ENCODE measurements at regions not wholly inside any gene's neighbourhood (a gene's known extent, or its start where the extent isn't known, plus 50 kb on each side); places are given as distances from the start of the nearest gene placed in this dataset.

DNA sequence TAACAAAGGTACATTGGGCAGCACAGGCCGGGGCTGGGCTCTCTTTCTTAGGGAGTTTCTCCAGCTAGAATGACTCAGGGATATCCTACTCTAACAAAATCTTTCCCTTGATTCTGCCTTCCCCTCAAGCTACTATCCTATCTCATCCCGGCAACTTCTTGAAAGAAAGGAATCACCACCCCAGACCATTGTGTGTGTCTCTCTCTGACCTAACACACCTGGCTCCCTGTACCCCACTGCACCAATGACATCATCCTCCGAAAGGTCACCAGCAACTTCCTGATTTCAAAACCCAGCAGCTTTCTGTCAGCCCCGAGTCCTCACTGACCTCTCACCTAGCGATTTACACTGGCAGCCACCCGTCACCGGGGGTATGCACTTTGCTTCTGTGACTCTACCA is 72.1 kb upstream of the MAP4K4 start:
- Histone ChIP-seq H3K27ac (ENCODE audit: low read depth, low read length) (no peak overlapping the region), H3K4me1 (ENCODE audit: control insufficient read depth, insufficient read depth, low read length) (no peaks in the 10 kb centered on the region), H3K27me3 (ENCODE audit: control insufficient read depth, insufficient read depth, low read length) (no peaks in the 10 kb centered on the region), H3K36me3 (ENCODE audit: control insufficient read depth, insufficient read depth, low read length) (no peaks in the 10 kb centered on the region), H3K4me3 (ENCODE audit: low read depth, low read length) (no peak overlapping the region), H3K9me3 (ENCODE audit: control insufficient read depth, insufficient read depth, low read length) (no peaks in the 10 kb centered on the region)
- WGBS (ENCODE audit: insufficient coverage) = 85% methylated on average over 7 of the region's 7 CpGs
- no peak for DNase-seq (ENCODE audit: low read depth in 4 of 6, low spot score in 6 of 6)

DNA sequence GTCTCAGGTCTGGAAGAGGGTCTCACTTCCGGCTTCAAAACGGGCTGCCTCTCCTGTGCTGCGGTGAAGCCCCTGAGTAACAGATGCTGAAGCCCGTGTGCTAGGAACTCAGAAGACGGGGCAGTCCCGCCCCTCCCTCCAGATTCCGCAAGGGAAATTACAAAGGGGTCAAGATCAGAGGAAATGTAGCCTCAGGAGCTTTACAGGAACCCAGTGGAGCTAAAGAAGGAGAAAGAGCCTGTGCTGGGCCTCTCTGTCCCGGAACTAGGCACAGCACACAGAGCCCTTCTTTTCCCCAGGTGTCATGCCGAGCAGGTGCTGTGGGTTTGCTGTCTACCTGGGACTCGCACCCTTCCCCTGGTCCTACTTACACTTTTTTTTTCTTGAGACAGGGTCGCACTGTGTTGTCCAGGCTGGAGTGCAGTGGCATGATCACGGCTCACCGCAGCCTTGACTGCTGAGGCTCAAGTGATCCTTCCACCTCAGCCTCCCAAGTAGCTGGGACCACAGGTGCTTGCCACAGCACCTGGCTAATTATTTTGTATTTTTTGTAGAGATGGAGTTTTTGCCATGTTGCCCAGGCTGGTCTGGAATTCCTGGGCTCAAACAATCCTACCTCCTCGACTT is 72.7 kb upstream of the MAP4K4 start:
- Histone ChIP-seq H3K27ac (ENCODE audit: low read depth, low read length) (no peak overlapping the region), H3K9me3 (ENCODE audit: control insufficient read depth, insufficient read depth, low read length) (no peaks in the 10 kb centered on the region), H3K4me1 (ENCODE audit: control insufficient read depth, insufficient read depth, low read length) (no peaks in the 10 kb centered on the region), H3K4me3 (ENCODE audit: low read depth, low read length) (no peak overlapping the region), H3K27me3 (ENCODE audit: control insufficient read depth, insufficient read depth, low read length) (no peaks in the 10 kb centered on the region), H3K36me3 (ENCODE audit: control insufficient read depth, insufficient read depth, low read length) (no peaks in the 10 kb centered on the region)
- no peak for DNase-seq (ENCODE audit: low read depth in 4 of 6, low spot score in 6 of 6)
- 71% methylated on average over 13 of the region's 14 CpGs for WGBS (ENCODE audit: insufficient coverage)

DNA sequence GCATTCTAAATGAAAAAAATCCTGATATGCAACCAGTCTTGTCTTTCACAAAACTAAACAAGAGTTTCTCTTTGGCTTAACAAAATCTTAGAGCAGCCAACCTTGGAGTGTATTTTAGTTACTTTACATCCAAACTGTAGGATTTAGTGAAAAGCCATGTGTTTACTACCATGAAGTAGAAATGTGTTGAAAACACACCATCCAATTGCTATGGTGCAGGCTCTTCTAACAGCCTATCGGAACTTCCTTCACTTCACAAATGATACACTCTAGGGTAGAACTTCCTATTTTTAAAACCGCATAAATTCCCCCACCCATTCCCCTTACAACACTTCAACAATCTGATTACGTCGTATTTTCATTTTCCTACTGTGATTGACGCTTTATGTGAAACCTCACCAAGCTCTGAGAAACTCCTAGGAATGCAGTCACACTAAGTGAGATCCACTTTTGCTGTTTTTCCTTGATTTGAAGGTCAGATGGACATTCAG is 74.4 kb upstream of the MAP4K4 start:
- no peak overlapping the region for H3K4me3 ChIP-seq (ENCODE audit: low read depth, low read length)
- peak in 1 of 6 donors; percentile 47 for DNase-seq (ENCODE audit: low read depth in 4 of 6, low spot score in 6 of 6)
- no peaks in the 10 kb centered on the region for H3K36me3 ChIP-seq (ENCODE audit: control insufficient read depth, insufficient read depth, low read length)
- H3K4me1 ChIP-seq (ENCODE audit: control insufficient read depth, insufficient read depth, low read length) = no peaks in the 10 kb centered on the region
- WGBS (ENCODE audit: insufficient coverage) = 81% methylated on average over 5 of the region's 5 CpGs
- no peaks in the 10 kb centered on the region for H3K27me3 ChIP-seq (ENCODE audit: control insufficient read depth, insufficient read depth, low read length)
- no peak overlapping the region for H3K27ac ChIP-seq (ENCODE audit: low read depth, low read length)
- H3K9me3 ChIP-seq (ENCODE audit: control insufficient read depth, insufficient read depth, low read length) = no peaks in the 10 kb centered on the region

DNA sequence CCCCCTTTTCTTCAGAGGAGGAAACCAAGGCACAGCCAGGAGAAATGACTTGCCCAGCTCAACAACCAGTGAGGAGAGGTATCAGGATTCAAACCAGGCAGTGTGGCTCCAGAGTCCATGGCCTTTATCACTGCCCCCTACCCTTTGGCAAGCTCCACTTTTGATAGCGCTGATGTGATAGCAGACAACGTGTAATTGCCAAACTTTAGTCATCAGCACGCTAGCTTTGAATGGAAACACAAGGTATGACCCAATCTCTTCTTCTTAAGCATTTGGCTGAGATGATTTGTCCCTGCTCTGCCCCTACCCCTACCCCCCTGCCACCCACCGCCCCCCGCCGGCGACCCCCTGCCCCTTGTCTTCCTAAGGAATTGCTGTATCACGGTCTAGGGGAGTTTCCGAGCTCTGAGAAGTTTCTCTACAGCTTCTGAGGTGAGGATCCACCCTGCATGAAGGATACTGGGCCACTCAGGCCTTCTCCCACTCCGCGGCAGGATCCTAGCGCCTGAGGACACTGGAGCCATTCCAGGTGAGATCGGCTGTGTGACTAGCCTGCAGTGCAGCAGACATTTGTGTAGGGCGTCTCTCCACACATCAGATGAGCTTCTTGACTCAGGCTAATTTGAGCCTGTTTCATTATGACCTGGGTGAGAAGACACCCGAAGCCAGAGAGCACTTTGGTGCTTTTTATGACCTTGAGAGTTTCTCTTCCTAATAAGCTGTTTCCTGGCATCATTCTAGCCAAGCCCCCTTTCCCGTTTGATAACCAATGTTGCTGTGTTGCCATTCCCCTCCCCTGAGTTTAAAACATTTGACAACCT is 75.1 kb upstream of the MAP4K4 start:
- H3K27me3 ChIP-seq (ENCODE audit: control insufficient read depth, insufficient read depth, low read length) = no peaks in the 10 kb centered on the region
- no peaks in the 10 kb centered on the region for H3K36me3 ChIP-seq (ENCODE audit: control insufficient read depth, insufficient read depth, low read length)
- H3K4me1 ChIP-seq (ENCODE audit: control insufficient read depth, insufficient read depth, low read length) = peaks cover 5% of the 10 kb centered on the region
- no peak for DNase-seq (ENCODE audit: low read depth in 4 of 6, low spot score in 6 of 6)
- 76% methylated on average over 13 of the region's 16 CpGs for WGBS (ENCODE audit: insufficient coverage)
- no peaks in the 10 kb centered on the region for H3K9me3 ChIP-seq (ENCODE audit: control insufficient read depth, insufficient read depth, low read length)
- H3K27ac ChIP-seq (ENCODE audit: low read depth, low read length) = no peak overlapping the region
- H3K4me3 ChIP-seq (ENCODE audit: low read depth, low read length) = no peak overlapping the region

DNA sequence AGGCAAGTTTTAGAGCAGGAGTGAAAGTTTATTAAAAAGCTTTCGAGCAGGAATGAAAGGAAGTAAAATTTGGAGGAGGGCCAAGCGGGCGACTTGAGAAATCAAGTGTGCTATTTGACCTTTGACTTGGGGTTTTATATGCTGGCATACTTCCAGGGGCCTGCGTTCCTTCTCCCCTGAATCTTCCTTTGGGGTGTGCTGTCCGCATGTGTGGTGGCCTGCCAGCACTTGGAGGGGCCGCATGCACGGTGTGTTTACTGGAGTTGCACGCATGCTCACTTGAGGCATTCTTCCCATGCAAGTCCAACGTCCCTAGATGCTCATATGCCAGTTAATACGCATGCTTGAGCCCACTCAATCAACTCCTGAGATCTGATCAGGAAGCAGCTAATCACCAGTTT is 78.3 kb upstream of the MAP4K4 start:
- Histone ChIP-seq H3K4me3 (ENCODE audit: low read depth, low read length) (no peak overlapping the region), H3K9me3 (ENCODE audit: control insufficient read depth, insufficient read depth, low read length) (no peaks in the 10 kb centered on the region), H3K27ac (ENCODE audit: low read depth, low read length) (no peak overlapping the region), H3K27me3 (ENCODE audit: control insufficient read depth, insufficient read depth, low read length) (no peaks in the 10 kb centered on the region), H3K36me3 (ENCODE audit: control insufficient read depth, insufficient read depth, low read length) (no peaks in the 10 kb centered on the region), H3K4me1 (ENCODE audit: control insufficient read depth, insufficient read depth, low read length) (peaks cover 9% of the 10 kb centered on the region)
- WGBS (ENCODE audit: insufficient coverage) = 63% methylated on average over 10 of the region's 10 CpGs
- DNase-seq (ENCODE audit: low read depth in 4 of 6, low spot score in 6 of 6) = peak in 1 of 6 donors; percentile 34

DNA sequence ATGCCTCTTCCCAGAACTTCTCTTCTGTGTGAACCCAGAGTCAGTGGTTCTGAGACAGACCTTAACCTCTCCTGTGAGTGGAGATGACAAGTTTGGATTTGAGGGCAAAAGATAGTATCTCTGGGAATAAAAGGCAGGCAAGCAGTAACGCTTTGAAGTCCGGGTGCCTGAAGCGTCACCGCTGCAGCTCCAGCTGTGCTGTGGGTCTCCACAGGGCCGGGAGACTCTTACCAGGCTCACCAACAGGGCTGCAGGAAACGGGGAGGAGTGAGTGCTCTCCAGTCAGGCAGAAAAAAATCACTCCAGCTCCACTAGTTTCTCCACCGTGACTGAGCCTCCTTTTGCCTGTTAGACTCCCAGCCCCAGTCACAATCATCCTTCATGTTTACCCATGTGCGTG is 79.7 kb upstream of the MAP4K4 start:
- no peaks in the 10 kb centered on the region for H3K27me3 ChIP-seq (ENCODE audit: control insufficient read depth, insufficient read depth, low read length)
- DNase-seq (ENCODE audit: low read depth in 4 of 6, low spot score in 6 of 6) = no peak
- H3K4me3 ChIP-seq (ENCODE audit: low read depth, low read length) = no peak overlapping the region
- no peaks in the 10 kb centered on the region for H3K36me3 ChIP-seq (ENCODE audit: control insufficient read depth, insufficient read depth, low read length)
- H3K9me3 ChIP-seq (ENCODE audit: control insufficient read depth, insufficient read depth, low read length) = no peaks in the 10 kb centered on the region
- H3K27ac ChIP-seq (ENCODE audit: low read depth, low read length) = no peak overlapping the region
- 68% methylated on average over 6 of the region's 8 CpGs for WGBS (ENCODE audit: insufficient coverage)
- peaks cover 9% of the 10 kb centered on the region for H3K4me1 ChIP-seq (ENCODE audit: control insufficient read depth, insufficient read depth, low read length)

DNA sequence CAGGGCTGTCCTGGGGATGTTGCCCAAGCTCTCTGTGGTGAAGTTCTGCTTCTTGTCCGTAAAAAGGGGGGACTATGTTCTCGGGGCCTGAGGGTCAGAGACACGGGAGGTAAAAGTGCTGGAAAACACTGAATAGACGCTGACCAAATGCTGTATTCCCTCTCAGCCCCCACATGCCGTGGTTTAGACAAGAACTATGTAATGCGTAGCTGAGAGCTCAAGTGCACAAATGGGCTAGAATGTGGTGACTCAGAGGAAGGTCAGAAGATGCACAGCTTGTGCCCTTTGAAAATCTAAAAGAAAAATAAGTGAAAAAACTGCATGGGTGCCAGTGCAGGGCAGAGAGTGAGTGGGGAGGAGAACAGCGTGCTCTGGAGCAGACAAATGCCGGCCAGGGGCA is 80.3 kb upstream of the MAP4K4 start:
- no peaks in the 10 kb centered on the region for H3K9me3 ChIP-seq (ENCODE audit: control insufficient read depth, insufficient read depth, low read length)
- DNase-seq (ENCODE audit: low read depth in 4 of 6, low spot score in 6 of 6) = no peak
- no peaks in the 10 kb centered on the region for H3K36me3 ChIP-seq (ENCODE audit: control insufficient read depth, insufficient read depth, low read length)
- H3K4me1 ChIP-seq (ENCODE audit: control insufficient read depth, insufficient read depth, low read length) = peaks cover 9% of the 10 kb centered on the region
- H3K27me3 ChIP-seq (ENCODE audit: control insufficient read depth, insufficient read depth, low read length) = no peaks in the 10 kb centered on the region
- WGBS (ENCODE audit: insufficient coverage) = 87% methylated on average over 4 of the region's 8 CpGs
- no peak overlapping the region for H3K27ac ChIP-seq (ENCODE audit: low read depth, low read length)
- H3K4me3 ChIP-seq (ENCODE audit: low read depth, low read length) = no peak overlapping the region

DNA sequence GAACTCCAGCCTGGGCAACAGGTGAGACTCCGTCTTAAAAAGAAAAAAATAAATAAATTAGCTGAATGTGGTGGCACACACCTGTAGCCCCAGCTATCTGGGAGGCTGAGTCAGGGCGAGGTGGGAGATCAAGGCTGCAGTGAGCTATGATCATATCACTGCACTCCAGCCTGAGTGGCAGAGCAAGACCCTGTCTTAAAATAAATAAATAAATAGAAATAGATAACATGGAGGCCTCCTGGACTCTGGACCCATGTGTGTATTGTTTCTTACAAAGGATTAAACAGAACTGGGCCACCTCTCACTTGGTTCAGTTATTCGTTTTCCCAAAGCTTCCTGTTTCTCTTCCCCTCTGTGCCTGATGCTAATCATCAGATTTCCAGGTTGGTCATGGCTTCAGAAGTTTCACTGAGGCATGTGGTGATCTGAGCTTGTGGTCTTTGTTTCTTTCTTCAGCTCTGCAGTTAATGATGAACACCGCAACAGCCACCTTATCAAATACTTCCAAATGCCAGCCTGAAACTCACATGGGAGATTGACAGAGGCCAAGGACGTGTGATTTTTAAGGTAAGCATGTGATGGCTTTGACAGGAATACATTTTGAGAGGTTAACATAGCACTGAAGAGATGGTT is 83.3 kb upstream of the MAP4K4 start:
- Histone ChIP-seq H3K4me1 (ENCODE audit: control insufficient read depth, insufficient read depth, low read length) (peaks cover 9% of the 10 kb centered on the region), H3K9me3 (ENCODE audit: control insufficient read depth, insufficient read depth, low read length) (no peaks in the 10 kb centered on the region), H3K27me3 (ENCODE audit: control insufficient read depth, insufficient read depth, low read length) (no peaks in the 10 kb centered on the region), H3K36me3 (ENCODE audit: control insufficient read depth, insufficient read depth, low read length) (no peaks in the 10 kb centered on the region), H3K4me3 (ENCODE audit: low read depth, low read length) (no peak overlapping the region), H3K27ac (ENCODE audit: low read depth, low read length) (no peak overlapping the region)
- WGBS (ENCODE audit: insufficient coverage) = 93% methylated on average over 2 of the region's 5 CpGs
- no peak for DNase-seq (ENCODE audit: low read depth in 4 of 6, low spot score in 6 of 6)

DNA sequence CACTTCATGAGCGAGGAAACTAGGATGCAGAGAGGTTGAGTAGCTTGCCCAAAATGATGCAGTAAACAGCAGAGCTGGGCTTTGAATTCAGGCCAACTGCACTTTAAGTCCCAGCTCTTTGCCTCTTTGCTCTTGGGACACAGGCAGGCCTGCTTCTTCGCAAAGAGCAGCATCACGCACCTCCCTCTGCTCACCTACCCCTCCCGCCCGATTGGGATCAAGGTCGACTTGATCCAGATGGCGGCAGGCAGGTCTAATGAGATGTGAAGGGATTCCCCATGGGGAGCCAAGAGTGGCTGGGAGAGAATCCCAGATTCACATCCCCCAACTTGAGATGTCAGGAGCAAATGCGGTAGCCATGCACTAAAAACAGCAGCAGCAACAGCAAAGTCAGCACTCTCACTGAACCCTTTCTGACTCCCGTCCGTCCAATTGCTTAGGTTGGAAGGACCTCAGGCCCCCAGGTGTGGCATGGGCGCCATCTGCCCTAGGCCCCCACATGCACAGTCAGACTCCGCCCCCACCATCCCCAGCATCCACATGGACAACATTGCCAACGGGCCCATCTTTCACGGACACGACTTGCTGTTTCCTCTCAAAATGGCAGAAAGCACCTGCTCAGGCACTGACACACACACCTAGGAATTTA is 84.3 kb upstream of the MAP4K4 start:
- Histone ChIP-seq H3K4me3 (ENCODE audit: low read depth, low read length) (no peak overlapping the region), H3K36me3 (ENCODE audit: control insufficient read depth, insufficient read depth, low read length) (no peaks in the 10 kb centered on the region), H3K27me3 (ENCODE audit: control insufficient read depth, insufficient read depth, low read length) (no peaks in the 10 kb centered on the region), H3K27ac (ENCODE audit: low read depth, low read length) (no peak overlapping the region), H3K9me3 (ENCODE audit: control insufficient read depth, insufficient read depth, low read length) (no peaks in the 10 kb centered on the region), H3K4me1 (ENCODE audit: control insufficient read depth, insufficient read depth, low read length) (peaks cover 9% of the 10 kb centered on the region)
- DNase-seq (ENCODE audit: low read depth in 4 of 6, low spot score in 6 of 6) = peak in 2 of 6 donors; percentile 38 to 72
- 72% methylated on average over 7 of the region's 15 CpGs for WGBS (ENCODE audit: insufficient coverage)
